ENCODE measurements at regions not wholly inside any gene's neighbourhood (a gene's known extent, or its start where the extent isn't known, plus 50 kb on each side); places are given as distances from the start of the nearest gene placed in this dataset.
"Not testable (repeated sequence)": the region's sequence is repeated elsewhere in the genome, so short reads cannot be mapped to it uniquely, and the experiment has no call there.

GRCh38 chr1:120614931-120615639 lies 108.7 kb upstream of the NBPF26 start:
- DNase-seq (ENCODE audit: low read depth) = not testable (repeated sequence)

GRCh38 chr1:120617493-120617892 lies 106.3 kb upstream of the NBPF26 start:
- DNase-seq (ENCODE audit: low read depth) = not testable (repeated sequence)

- not testable (repeated sequence) for DNase-seq (ENCODE audit: low read depth)
These were observed 103.7 kb upstream of the NBPF26 start for GRCh38 chr1:120619867-120620692.

- not testable (repeated sequence) for DNase-seq (ENCODE audit: low read depth)
These were observed 103.1 kb upstream of the NBPF26 start for GRCh38 chr1:120620693-120620969.

GRCh38 chr1:120621278-120621677 lies 102.5 kb upstream of the NBPF26 start:
- not testable (repeated sequence) for DNase-seq (ENCODE audit: low read depth)

GRCh38 chr1:120623539-120623938 lies 100.2 kb upstream of the NBPF26 start:
- not testable (repeated sequence) for DNase-seq (ENCODE audit: low read depth)

GRCh38 chr1:120624565-120625064 lies 99.1 kb upstream of the NBPF26 start:
- not testable (repeated sequence) for DNase-seq (ENCODE audit: low read depth)

GRCh38 chr1:120629832-120630455 lies 93.8 kb upstream of the NBPF26 start:
- DNase-seq (ENCODE audit: low read depth) = not testable (repeated sequence)

- DNase-seq (ENCODE audit: low read depth) = not testable (repeated sequence)
These were observed 88.6 kb upstream of the NBPF26 start for GRCh38 chr1:120634816-120635806.

- DNase-seq (ENCODE audit: low read depth) = not testable (repeated sequence)
These were observed 83.3 kb upstream of the NBPF26 start for GRCh38 chr1:120640261-120641013.

GRCh38 chr1:120641014-120641302 lies 82.8 kb upstream of the NBPF26 start:
- DNase-seq (ENCODE audit: low read depth) = not testable (repeated sequence)

GRCh38 chr1:120647182-120647581 lies 76.6 kb upstream of the NBPF26 start:
- DNase-seq (ENCODE audit: low read depth) = not testable (repeated sequence)

GRCh38 chr1:120648915-120649623 lies 74.7 kb upstream of the NBPF26 start:
- DNase-seq (ENCODE audit: low read depth) = not testable (repeated sequence)

- DNase-seq (ENCODE audit: low read depth) = not testable (repeated sequence)
These were observed 74.0 kb upstream of the NBPF26 start for GRCh38 chr1:120649730-120650129.

- DNase-seq (ENCODE audit: low read depth) = not testable (repeated sequence)
These were observed 69.6 kb upstream of the NBPF26 start for GRCh38 chr1:120654114-120654513.

GRCh38 chr1:120655394-120655793 lies 68.4 kb upstream of the NBPF26 start:
- DNase-seq (ENCODE audit: low read depth) = not testable (repeated sequence)

- not testable (repeated sequence) for DNase-seq (ENCODE audit: low read depth)
These were observed 67.6 kb upstream of the NBPF26 start for GRCh38 chr1:120656116-120656515.

GRCh38 chr1:120657804-120658203 lies 65.9 kb upstream of the NBPF26 start:
- DNase-seq (ENCODE audit: low read depth) = not testable (repeated sequence)

GRCh38 chr1:120658622-120659021 lies 65.1 kb upstream of the NBPF26 start:
- DNase-seq (ENCODE audit: low read depth) = not testable (repeated sequence)

GRCh38 chr1:120659133-120659532 lies 64.6 kb upstream of the NBPF26 start:
- DNase-seq (ENCODE audit: low read depth) = not testable (repeated sequence)

All from fibroblast of the conjunctiva (primary cell).